ENCODE measurements at regions not wholly inside any gene's neighbourhood (a gene's known extent, or its start where the extent isn't known, plus 50 kb on each side); places are given as distances from the start of the nearest gene placed in this dataset.

DNA sequence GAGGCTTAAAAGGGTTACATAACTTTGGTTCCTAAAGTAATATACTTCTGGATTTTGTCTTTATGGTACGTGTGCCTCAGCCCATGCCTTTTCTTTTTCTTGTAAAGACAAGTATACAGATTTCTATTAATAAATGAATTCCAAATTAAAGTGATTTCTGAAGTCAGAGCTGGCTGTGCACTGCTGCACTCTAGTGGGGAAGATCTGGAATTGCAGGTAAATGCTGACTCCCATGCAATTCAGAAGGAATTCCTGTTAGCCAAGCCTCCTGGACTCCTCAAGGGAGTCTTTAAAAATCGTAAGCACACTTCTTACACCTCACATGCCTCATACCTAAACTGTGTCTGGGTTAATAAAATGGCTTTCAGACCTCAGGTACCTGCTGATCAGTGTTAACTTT lies 118.4 kb upstream of the SLC7A1 start:
- DNase-seq (ENCODE audit: low spot score): peak; percentile 30

DNA sequence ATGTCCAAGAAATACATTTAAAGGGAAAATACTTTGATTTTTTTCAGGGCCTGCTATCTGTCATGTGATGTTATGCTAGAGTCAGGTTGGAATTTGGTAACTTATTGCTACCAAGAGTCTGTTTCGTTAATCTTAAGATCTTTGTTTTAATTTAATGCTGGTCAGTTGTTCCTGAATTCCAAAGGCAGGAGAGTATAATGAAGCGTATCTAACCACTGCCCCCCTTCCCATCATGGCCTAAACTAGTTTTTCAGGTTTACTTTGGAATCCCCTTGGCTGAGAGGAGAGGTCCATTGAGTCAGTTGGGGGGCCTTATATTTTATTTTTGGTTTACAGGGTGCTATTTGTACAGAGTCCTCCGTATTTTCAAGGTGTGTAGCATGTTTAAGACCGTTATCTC lies 116.3 kb upstream of the SLC7A1 start:
- no peak for DNase-seq (ENCODE audit: low spot score)

DNA sequence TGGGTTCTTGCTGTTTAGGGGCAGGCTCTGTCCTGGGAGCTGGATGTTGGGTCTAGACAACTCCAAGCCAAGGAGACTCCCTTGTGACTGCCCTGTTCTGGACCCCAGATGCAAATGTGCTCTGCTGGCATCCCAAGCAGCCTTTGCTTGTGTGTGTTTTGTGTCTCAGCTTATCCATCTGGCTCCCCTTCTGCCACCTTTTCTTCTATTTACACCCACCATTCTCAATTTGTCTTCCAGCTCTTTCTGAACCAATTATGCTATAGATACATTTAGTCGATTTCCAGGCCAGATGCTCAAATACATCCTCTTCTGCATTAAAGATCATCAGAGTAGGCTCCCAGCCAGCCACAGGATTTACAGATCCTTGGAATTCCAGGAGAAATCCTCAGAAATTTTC lies 115.0 kb upstream of the SLC7A1 start:
- DNase-seq (ENCODE audit: low spot score): no peak

DNA sequence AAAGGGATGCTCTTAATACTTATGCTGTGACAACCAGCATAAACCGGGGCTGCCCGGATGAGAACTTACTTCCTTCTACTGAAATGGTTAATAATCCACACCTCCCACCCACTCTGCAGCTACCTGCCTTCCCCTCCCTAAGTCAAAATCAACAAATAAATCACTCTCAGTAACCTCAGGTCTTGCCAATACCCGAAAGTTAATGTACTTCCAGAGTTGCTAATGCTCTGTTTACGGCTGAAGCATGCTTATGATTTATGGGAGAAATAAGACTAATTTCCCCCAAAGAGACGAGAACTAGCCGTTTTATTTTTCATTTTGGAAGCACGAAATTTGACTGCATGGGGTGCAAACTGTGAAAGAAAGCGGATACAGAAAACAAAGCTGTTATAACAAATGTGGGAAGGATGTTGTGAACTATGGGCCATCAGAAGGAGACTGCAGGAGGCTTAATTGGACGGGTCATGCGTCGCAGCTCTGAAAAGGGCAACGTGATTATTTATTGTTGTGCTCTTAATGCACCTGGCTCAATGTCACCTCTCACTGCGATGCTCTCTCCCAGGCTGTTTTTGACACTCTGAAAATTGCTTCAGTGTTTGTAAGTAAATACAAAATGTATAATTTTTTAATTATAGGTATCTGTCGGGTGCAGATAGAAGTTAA lies 114.0 kb upstream of the SLC7A1 start:
- DNase-seq (ENCODE audit: low spot score): no peak

GRCh38 chr13:29707876-29708543 lies 112.5 kb upstream of the SLC7A1 start:
- peak; percentile 70 for DNase-seq (ENCODE audit: low spot score)

GRCh38 chr13:29706923-29707322 lies 111.4 kb upstream of the SLC7A1 start:
- DNase-seq (ENCODE audit: low spot score): no peak

DNA sequence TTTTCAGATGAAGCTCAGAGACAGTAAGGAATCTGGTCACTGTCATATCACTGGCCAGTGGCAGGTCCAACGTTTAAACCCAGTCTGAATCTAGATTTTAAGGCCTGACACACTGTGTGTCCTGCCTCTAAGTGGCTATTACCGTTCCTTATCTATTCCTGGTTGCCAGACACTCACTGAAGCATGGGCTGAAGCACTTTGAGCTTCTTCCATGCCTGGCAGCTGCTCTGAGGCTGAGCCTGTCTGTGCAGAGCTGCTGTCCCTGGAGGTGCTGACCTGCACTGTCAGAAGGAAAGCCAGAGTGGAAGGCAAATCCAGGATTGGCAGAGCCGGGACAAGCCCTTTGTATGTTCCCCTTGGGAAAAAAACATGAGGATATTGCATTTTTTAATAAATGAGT lies 109.2 kb upstream of the SLC7A1 start:
- DNase-seq (ENCODE audit: low spot score): no peak

DNA sequence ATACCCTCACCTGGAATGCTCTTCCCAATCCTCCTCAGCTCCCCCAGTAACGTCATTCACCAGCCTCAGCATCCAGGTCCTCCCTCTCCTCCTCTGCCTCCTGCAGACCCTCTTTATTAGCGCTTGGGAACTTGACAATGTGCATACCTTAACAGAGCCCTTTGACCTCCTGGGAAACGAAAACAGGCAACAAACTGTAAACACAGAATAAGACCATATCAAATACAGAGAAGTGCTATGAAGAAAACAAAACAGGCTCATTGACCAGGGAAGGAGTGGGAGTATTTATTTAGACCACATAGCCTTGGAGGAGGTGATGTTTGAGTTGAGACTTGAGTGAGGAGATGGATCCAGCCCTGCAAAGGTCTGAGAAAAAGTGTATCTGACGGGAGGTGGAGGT lies 107.9 kb upstream of the SLC7A1 start:
- DNase-seq (ENCODE audit: low spot score): no peak

GRCh38 chr13:29702912-29703351 lies 107.4 kb upstream of the SLC7A1 start:
- DNase-seq (ENCODE audit: low spot score): no peak

- DNase-seq (ENCODE audit: low spot score): no peak
Measured at GRCh38 chr13:29698106-29698505, 102.6 kb upstream of the SLC7A1 start.

- DNase-seq (ENCODE audit: low spot score): no peak
Measured at GRCh38 chr13:29696606-29697005, 101.1 kb upstream of the SLC7A1 start.

- no peak for DNase-seq (ENCODE audit: low spot score)
Measured at GRCh38 chr13:29693275-29693945, 97.9 kb upstream of the SLC7A1 start.

DNA sequence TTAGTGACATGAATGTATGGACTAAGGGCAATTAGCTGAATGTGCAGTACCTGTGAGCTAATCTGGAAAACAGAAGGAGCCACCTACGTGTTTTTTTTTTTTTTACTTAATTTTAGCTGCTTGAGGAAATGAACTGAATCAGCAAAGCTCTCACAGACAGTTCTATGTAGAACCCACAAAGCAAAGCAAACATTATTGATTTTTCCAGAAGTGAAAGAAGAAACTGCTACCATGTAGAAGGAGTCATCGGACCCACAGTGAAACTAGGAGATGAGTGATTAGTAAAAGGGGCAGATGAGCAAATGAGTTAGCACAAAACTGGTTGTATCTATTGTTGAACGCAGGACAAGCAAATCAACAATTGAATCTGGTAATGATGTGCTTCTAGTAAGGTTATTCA lies 94.1 kb upstream of the SLC7A1 start:
- no peak for DNase-seq (ENCODE audit: low spot score)

- no peak for DNase-seq (ENCODE audit: low spot score)
Measured at GRCh38 chr13:29688193-29688592, 92.7 kb upstream of the SLC7A1 start.

GRCh38 chr13:29684441-29684840 lies 89.0 kb upstream of the SLC7A1 start:
- DNase-seq (ENCODE audit: low spot score): no peak

DNA sequence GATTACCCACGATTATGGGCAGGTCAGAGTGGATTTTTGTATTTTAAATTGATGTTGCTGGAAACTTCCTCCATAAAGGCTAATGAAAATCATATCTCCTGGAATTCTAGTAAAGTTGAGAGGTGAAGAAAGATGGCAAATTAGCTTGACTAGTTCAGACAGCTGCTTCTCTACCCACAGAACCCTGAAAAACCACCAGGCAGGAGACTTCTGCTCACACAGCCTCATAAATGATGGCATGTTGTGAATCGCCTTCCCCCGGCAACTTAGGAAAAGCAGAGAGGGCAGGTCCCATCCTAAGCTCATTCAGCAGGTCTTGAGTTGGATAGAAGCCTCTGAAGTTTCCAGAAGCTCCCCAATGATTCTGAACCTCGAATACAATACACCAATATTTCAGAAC lies 87.6 kb upstream of the SLC7A1 start:
- no peak for DNase-seq (ENCODE audit: low spot score)

- no peak for DNase-seq (ENCODE audit: low spot score)
Measured at GRCh38 chr13:29681864-29682263, 86.4 kb upstream of the SLC7A1 start.

GRCh38 chr13:29679396-29680053 lies 84.0 kb upstream of the SLC7A1 start:
- DNase-seq (ENCODE audit: low spot score): no peak

DNA sequence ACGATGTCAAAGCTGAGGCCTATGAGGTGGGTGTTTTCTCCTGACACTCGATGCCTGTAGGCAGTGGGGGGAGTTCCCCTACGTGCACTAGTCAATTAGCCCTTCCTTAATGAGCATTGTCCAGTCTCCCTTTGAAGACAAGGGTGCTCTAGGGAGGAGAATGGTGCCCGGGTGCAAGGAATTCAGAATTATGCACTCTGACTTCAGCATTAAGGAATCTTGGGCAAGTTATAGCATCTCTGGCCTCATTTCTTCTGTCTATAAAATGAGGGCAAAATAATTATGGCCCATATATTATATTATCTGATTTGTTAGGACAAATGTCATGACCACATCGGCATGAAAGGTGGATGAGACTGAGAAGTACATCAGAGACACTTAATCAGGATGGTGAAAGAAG lies 82.1 kb upstream of the SLC7A1 start:
- no peak for DNase-seq (ENCODE audit: low spot score)

- no peak for DNase-seq (ENCODE audit: low spot score)
Measured at GRCh38 chr13:29676941-29677452, 81.5 kb upstream of the SLC7A1 start.

DNA sequence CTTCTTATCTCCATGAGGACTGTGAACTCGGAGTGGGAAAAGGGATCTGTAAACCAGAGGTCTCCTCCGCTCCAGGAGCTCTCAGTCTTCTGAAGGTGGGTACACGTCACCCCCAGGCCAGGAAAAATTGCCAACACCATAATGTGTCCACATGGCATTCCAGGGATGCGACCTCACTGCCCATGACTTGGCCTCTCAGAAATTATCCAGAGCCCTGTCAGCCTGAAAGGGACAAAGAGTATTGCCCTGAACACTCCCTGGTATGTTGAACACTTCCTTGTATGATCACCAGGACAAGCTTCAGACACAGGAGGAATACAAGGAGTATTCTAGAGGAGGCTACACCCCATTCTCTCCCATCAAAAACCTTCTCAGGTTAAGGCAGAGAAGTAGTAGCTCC lies 81.0 kb upstream of the SLC7A1 start:
- peak; percentile 8 for DNase-seq (ENCODE audit: low spot score)

DNA sequence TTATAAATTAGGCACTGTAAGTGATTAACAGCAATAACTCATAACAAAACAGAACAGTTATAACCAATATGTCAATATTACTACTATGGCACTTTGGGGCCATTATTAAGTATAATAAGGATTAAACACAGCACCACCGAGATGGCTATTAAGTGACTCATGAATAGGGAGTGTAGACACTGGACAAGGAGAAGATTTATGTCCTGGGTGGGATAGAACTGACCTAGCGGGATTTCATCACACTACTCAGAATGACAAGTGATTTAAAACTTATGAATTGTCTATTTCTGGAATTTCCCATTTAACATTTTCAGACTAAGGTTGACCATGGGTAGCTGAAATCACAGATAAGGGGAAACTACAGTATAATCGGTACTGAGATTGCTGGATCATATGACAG lies 79.0 kb upstream of the SLC7A1 start:
- no peak for DNase-seq (ENCODE audit: low spot score)

- no peak for DNase-seq (ENCODE audit: low spot score)
Measured at GRCh38 chr13:29664591-29664990, 69.1 kb upstream of the SLC7A1 start.

Measured in AG08396 (cell line).